Activated naive CD8-positive, alpha-beta T cell (primary cell): ENCODE measurements at regions not wholly inside any gene's neighbourhood (a gene's known extent, or its start where the extent isn't known, plus 50 kb on each side); places are given as distances from the start of the nearest gene placed in this dataset.

Source experiments
- H3K27ac Mint-ChIP-seq: one replicate; pipeline ENCODE4 v1.8.0; 2021; ENCODE audit warnings: mixed read lengths
- H3K27me3 Mint-ChIP-seq: one replicate; pipeline ENCODE4 v1.8.0; 2021; ENCODE audit warnings: mixed read lengths
- H3K36me3 Mint-ChIP-seq: one replicate; pipeline ENCODE4 v1.8.0; 2021; ENCODE audit warnings: mixed read lengths
- H3K4me1 Mint-ChIP-seq: one replicate; pipeline ENCODE4 v1.8.0; 2021; ENCODE audit warnings: low read depth, mixed read lengths
- H3K4me3 Mint-ChIP-seq: one replicate; pipeline ENCODE4 v1.8.0; 2021; ENCODE audit warnings: mild to moderate bottlenecking, mixed read lengths
- H3K9me3 Mint-ChIP-seq: one replicate; pipeline ENCODE4 v1.8.0; 2021; ENCODE audit warnings: low read depth, mixed read lengths

GRCh38 chr2:186085226-186085625, 346.6 kb downstream of the FSIP2 start:
- H3K4me3 Mint-ChIP-seq, result no peak overlapping the region
- H3K4me1 Mint-ChIP-seq, result no peaks in the 10 kb centered on the region
- H3K9me3 Mint-ChIP-seq, result peaks cover 5% of the 10 kb centered on the region
- peaks cover 11% of the 10 kb centered on the region for H3K36me3 Mint-ChIP-seq
- no peak overlapping the region for H3K27ac Mint-ChIP-seq
- H3K27me3 Mint-ChIP-seq, result no peaks in the 10 kb centered on the region

- no peaks in the 10 kb centered on the region for H3K27me3 Mint-ChIP-seq
- H3K36me3 Mint-ChIP-seq, result peaks cover 15% of the 10 kb centered on the region
- H3K9me3 Mint-ChIP-seq, result peaks cover 12% of the 10 kb centered on the region
- no peaks in the 10 kb centered on the region for H3K4me1 Mint-ChIP-seq
- H3K27ac Mint-ChIP-seq, result no peak overlapping the region
- H3K4me3 Mint-ChIP-seq, result no peak overlapping the region
Observed at GRCh38 chr2:186093174-186093573, 354.6 kb downstream of the FSIP2 start.

GRCh38 chr2:186098821-186099220, 360.2 kb downstream of the FSIP2 start:
- H3K4me3 Mint-ChIP-seq, result no peak overlapping the region
- H3K4me1 Mint-ChIP-seq, result no peaks in the 10 kb centered on the region
- H3K27ac Mint-ChIP-seq, result no peak overlapping the region
- no peaks in the 10 kb centered on the region for H3K27me3 Mint-ChIP-seq
- peaks cover 11% of the 10 kb centered on the region for H3K36me3 Mint-ChIP-seq
- peaks cover 8% of the 10 kb centered on the region for H3K9me3 Mint-ChIP-seq

- Mint-ChIP-seq H3K4me3 (no peak overlapping the region), H3K27me3 (no peaks in the 10 kb centered on the region), H3K4me1 (no peaks in the 10 kb centered on the region), H3K36me3 (peaks cover 6% of the 10 kb centered on the region), H3K9me3 (peaks cover 4% of the 10 kb centered on the region), H3K27ac (no peak overlapping the region)
Observed at GRCh38 chr2:186099826-186100225, 361.2 kb downstream of the FSIP2 start.

GRCh38 chr2:186100636-186101035, 362.0 kb downstream of the FSIP2 start:
- Mint-ChIP-seq H3K9me3 (no peaks in the 10 kb centered on the region), H3K36me3 (peaks cover 3% of the 10 kb centered on the region), H3K4me1 (no peaks in the 10 kb centered on the region), H3K4me3 (no peak overlapping the region), H3K27me3 (no peaks in the 10 kb centered on the region), H3K27ac (no peak overlapping the region)

GRCh38 chr2:186101616-186102015, 363.0 kb downstream of the FSIP2 start:
- H3K4me1 Mint-ChIP-seq, result no peaks in the 10 kb centered on the region
- no peak overlapping the region for H3K27ac Mint-ChIP-seq
- no peaks in the 10 kb centered on the region for H3K27me3 Mint-ChIP-seq
- peaks cover 3% of the 10 kb centered on the region for H3K36me3 Mint-ChIP-seq
- no peaks in the 10 kb centered on the region for H3K9me3 Mint-ChIP-seq
- no peak overlapping the region for H3K4me3 Mint-ChIP-seq

- Mint-ChIP-seq H3K4me1 (peaks cover 5% of the 10 kb centered on the region), H3K27me3 (no peaks in the 10 kb centered on the region), H3K4me3 (no peak overlapping the region), H3K27ac (no peak overlapping the region), H3K36me3 (no peaks in the 10 kb centered on the region), H3K9me3 (no peaks in the 10 kb centered on the region)
Observed at GRCh38 chr2:186103276-186103675, 364.7 kb downstream of the FSIP2 start.

- Mint-ChIP-seq H3K27ac (no peak overlapping the region), H3K27me3 (no peaks in the 10 kb centered on the region), H3K4me1 (peaks cover 15% of the 10 kb centered on the region), H3K9me3 (peaks cover 3% of the 10 kb centered on the region), H3K4me3 (no peak overlapping the region), H3K36me3 (no peaks in the 10 kb centered on the region)
Observed at GRCh38 chr2:186105016-186105724, 366.6 kb downstream of the FSIP2 start.

GRCh38 chr2:186108470-186108869, 369.9 kb downstream of the FSIP2 start:
- Mint-ChIP-seq H3K4me3 (no peak overlapping the region), H3K27ac (no peak overlapping the region), H3K4me1 (peaks cover 15% of the 10 kb centered on the region), H3K9me3 (peaks cover 21% of the 10 kb centered on the region), H3K27me3 (no peaks in the 10 kb centered on the region), H3K36me3 (peaks cover 7% of the 10 kb centered on the region)

- no peak overlapping the region for H3K4me3 Mint-ChIP-seq
- H3K9me3 Mint-ChIP-seq, result peaks cover 33% of the 10 kb centered on the region
- H3K4me1 Mint-ChIP-seq, result peaks cover 10% of the 10 kb centered on the region
- H3K36me3 Mint-ChIP-seq, result peaks cover 37% of the 10 kb centered on the region
- no peak overlapping the region for H3K27ac Mint-ChIP-seq
- H3K27me3 Mint-ChIP-seq, result no peaks in the 10 kb centered on the region
Observed at GRCh38 chr2:186113284-186113683, 372.8 kb upstream of the ZC3H15 start.

GRCh38 chr2:186125156-186125555, 360.9 kb upstream of the ZC3H15 start:
- peaks cover 5% of the 10 kb centered on the region for H3K36me3 Mint-ChIP-seq
- H3K27me3 Mint-ChIP-seq, result no peaks in the 10 kb centered on the region
- no peak overlapping the region for H3K27ac Mint-ChIP-seq
- H3K4me3 Mint-ChIP-seq, result no peak overlapping the region
- H3K4me1 Mint-ChIP-seq, result no peaks in the 10 kb centered on the region
- H3K9me3 Mint-ChIP-seq, result peaks cover 8% of the 10 kb centered on the region

GRCh38 chr2:186125625-186126024, 360.4 kb upstream of the ZC3H15 start:
- Mint-ChIP-seq H3K27me3 (no peaks in the 10 kb centered on the region), H3K36me3 (peaks cover 5% of the 10 kb centered on the region), H3K4me3 (no peak overlapping the region), H3K4me1 (no peaks in the 10 kb centered on the region), H3K9me3 (peaks cover 8% of the 10 kb centered on the region), H3K27ac (no peak overlapping the region)

GRCh38 chr2:186126181-186126580, 359.9 kb upstream of the ZC3H15 start:
- no peak overlapping the region for H3K27ac Mint-ChIP-seq
- H3K27me3 Mint-ChIP-seq, result no peaks in the 10 kb centered on the region
- H3K36me3 Mint-ChIP-seq, result peaks cover 5% of the 10 kb centered on the region
- peaks cover 8% of the 10 kb centered on the region for H3K9me3 Mint-ChIP-seq
- H3K4me3 Mint-ChIP-seq, result no peak overlapping the region
- no peaks in the 10 kb centered on the region for H3K4me1 Mint-ChIP-seq

GRCh38 chr2:186129767-186130581, 356.1 kb upstream of the ZC3H15 start:
- Mint-ChIP-seq H3K36me3 (no peaks in the 10 kb centered on the region), H3K27me3 (no peaks in the 10 kb centered on the region), H3K4me3 (no peak overlapping the region), H3K4me1 (no peaks in the 10 kb centered on the region), H3K27ac (no peak overlapping the region), H3K9me3 (no peaks in the 10 kb centered on the region)

- Mint-ChIP-seq H3K4me3 (no peak overlapping the region), H3K27ac (no peak overlapping the region), H3K27me3 (no peaks in the 10 kb centered on the region), H3K9me3 (no peaks in the 10 kb centered on the region), H3K36me3 (peaks cover 5% of the 10 kb centered on the region), H3K4me1 (no peaks in the 10 kb centered on the region)
Observed at GRCh38 chr2:186130748-186131641, 355.1 kb upstream of the ZC3H15 start.
